AG20443 (cell line): ENCODE measurements at regions not wholly inside any gene's neighbourhood (a gene's known extent, or its start where the extent isn't known, plus 50 kb on each side); places are given as distances from the start of the nearest gene placed in this dataset.
"Not testable (repeated sequence)": the region's sequence is repeated elsewhere in the genome, so short reads cannot be mapped to it uniquely, and the experiment has no call there.

ENCODE experiments used
- DNase-seq: peaks from one replicate; pipeline ENCODE4 v3.0.0; 2012; ENCODE audit warnings: low spot score, mixed read lengths

GRCh38 chr13:78867655-78868054 lies 208.7 kb upstream of the OBI1 start:
- no peak for DNase-seq

GRCh38 chr13:78866076-78866475 lies 207.1 kb upstream of the OBI1 start:
- not testable (repeated sequence) for DNase-seq

GRCh38 chr13:78862446-78862845 lies 203.5 kb upstream of the OBI1 start:
- DNase-seq = no peak

- peak; percentile 6 for DNase-seq
These were observed 193.8 kb upstream of the OBI1 start for GRCh38 chr13:78852709-78853108.

GRCh38 chr13:78845656-78846365 lies 186.9 kb upstream of the OBI1 start:
- DNase-seq = no peak

GRCh38 chr13:78844106-78844505 lies 185.2 kb upstream of the OBI1 start:
- DNase-seq = no peak

GRCh38 chr13:78841358-78841963 lies 182.5 kb upstream of the OBI1 start:
- DNase-seq = no peak

- no peak for DNase-seq
These were observed 177.4 kb upstream of the OBI1 start for GRCh38 chr13:78836238-78836784.

- DNase-seq = no peak
These were observed 173.5 kb upstream of the OBI1 start for GRCh38 chr13:78832461-78832860.

GRCh38 chr13:78830508-78830907 lies 171.6 kb upstream of the OBI1 start:
- DNase-seq = no peak

GRCh38 chr13:78829821-78830220 lies 170.9 kb upstream of the OBI1 start:
- DNase-seq = no peak

- no peak for DNase-seq
These were observed 168.5 kb upstream of the OBI1 start for GRCh38 chr13:78827471-78827870.

- DNase-seq = no peak
These were observed 168.0 kb upstream of the OBI1 start for GRCh38 chr13:78826936-78827335.

- DNase-seq = no peak
These were observed 167.4 kb upstream of the OBI1 start for GRCh38 chr13:78826312-78826711.

- no peak for DNase-seq
These were observed 161.6 kb upstream of the OBI1 start for GRCh38 chr13:78820541-78820940.

- DNase-seq = no peak
These were observed 157.6 kb upstream of the OBI1 start for GRCh38 chr13:78816592-78816991.

- DNase-seq = no peak
These were observed 157.2 kb upstream of the OBI1 start for GRCh38 chr13:78816154-78816553.

- DNase-seq = no peak
These were observed 147.5 kb upstream of the OBI1 start for GRCh38 chr13:78806457-78806856.

GRCh38 chr13:78802912-78803311 lies 144.0 kb upstream of the OBI1 start:
- no peak for DNase-seq

- DNase-seq = peak; percentile 8
These were observed 128.2 kb upstream of the OBI1 start for GRCh38 chr13:78787190-78787589.

- DNase-seq = no peak
These were observed 127.5 kb upstream of the OBI1 start for GRCh38 chr13:78786459-78786858.

- DNase-seq = no peak
These were observed 126.8 kb upstream of the OBI1 start for GRCh38 chr13:78785764-78786163.

- no peak for DNase-seq
These were observed 125.2 kb upstream of the OBI1 start for GRCh38 chr13:78784014-78784750.
